ENCODE measurements at regions not wholly inside any gene's neighbourhood (a gene's known extent, or its start where the extent isn't known, plus 50 kb on each side); places are given as distances from the start of the nearest gene placed in this dataset.
"Not testable (repeated sequence)": the region's sequence is repeated elsewhere in the genome, so short reads cannot be mapped to it uniquely, and the experiment has no call there.

DNA sequence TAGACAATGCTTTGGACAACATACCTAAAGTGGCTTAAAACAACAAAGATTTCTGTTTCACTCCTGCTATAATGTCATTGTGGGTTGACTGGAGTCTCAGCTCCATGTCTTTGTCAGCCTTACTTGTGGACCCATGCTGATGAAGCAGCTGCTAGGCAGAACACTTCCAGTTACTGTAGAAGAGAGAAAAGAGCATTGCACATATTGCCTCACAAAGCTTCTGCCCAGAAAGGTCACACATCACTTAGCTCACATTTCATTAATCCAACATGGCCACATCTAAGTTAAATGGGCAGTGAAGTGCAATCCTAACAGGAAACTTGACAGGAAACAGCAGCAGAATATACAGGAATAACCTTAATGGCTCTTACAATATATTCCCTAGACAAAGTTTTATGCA is 480.5 kb upstream of the HTR1E start:
- no peak for DNase-seq

DNA sequence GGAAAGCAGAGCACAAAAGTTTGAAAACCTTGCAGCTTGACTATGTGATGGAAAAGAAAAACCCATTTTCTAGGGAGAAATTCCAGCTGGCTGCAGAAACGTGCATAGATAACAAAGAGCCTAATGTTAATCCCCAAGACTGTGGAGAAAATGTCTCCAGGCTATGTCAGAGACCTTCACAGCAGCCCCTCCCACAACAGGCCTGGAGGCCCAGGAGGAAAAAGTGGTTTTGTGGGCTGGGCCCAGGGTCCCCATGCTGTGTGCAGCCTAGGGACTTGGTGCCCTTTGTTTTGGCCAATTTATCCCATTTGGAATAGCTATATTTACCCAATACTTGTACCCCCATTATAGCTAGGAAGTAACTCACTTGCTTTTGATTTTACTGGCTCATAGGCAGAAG is 484.1 kb upstream of the HTR1E start:
- no peak for DNase-seq

DNA sequence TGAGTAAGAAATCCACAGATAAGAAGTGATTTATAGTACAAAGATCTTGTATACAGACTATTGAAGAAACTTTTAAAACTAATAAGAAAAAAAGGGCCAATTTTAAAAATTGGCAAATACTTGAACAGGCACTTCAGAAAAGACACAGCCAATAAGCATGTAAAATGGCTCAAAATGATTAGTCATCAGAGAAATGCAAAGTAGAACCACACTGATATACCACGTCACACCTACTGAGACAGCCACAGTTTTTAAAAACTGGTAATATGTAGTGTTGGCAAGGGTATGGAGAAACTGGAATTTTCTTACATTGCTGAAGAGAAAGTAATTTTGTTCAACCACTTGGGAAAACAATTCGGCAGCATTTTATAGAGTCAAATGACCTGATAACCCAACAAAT is 488.9 kb upstream of the HTR1E start:
- no peak for DNase-seq

DNA sequence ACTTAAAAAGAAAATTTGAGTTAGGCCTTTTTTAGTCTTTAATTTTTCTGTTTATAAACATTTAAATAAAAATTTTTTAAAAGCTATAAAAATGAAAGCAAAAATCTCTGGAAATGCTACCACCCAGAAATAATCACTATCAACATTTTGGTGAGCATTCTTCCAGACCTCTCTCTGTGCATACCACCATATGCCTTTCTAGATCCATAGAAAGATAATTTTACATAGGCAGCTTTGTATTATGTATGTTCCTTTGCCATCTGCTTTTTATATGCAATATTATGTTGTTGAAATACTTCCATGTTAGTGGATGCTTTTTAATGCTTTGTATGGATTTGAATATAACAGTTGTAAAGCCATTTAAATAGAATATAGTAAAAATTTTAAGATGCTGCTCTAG is 496.7 kb upstream of the HTR1E start:
- DNase-seq: no peak

DNA sequence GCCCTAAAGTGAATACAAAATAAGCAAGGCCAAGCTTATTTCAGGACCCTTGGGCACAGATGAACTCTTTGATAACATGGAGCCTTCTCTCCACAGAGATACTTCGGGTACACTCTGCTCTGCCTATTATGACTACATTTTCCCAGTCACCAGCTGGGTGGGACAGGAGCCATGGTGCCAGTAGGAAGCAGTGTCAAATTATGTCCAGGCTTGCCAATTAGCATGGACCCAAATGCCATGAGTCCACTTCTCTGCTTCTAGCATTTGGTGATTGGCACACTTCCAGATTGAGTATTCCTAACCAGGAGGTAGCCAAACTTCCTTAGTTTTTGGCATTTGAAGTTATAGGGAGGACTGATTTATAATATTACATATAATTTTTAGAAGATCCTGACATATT is 513.8 kb upstream of the HTR1E start:
- no peak for DNase-seq

DNA sequence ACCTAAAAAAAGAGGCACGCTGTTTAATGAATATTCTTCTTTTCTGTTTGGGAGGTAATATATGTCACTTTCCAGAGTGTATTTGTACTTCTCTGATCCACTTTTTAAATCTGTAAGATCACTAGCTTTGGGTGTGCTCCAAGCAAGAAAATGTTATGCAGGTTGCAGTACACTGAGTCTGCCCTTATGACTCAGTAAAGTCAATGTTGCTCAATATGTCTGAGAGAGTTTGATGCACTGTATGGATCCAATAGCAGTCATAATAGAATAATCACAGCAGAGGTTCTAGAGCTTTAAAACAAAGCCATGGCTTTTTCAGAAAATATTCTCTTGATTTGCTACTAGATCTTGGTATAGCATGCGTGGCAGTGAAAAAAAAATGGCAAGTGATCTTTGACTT is 525.3 kb upstream of the HTR1E start:
- no peak for DNase-seq

DNA sequence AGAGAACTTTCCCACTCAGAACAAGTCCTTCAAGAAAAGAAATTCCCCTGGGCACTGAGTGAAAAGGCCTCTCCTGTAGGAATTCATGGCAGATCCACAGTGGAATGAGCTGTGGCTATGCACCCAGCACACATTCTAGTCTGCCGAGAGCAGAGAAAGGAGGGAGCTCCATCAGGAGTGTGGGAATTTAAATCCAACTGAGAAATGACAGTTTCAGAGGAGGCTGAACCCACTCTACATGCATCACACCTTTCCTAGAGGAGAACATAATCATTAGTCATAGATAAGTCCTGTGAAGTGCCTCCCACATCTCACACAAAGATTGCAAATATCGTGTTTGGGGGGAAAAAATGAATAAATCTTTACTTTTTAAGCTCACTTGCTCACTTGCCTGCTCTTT is 530.2 kb upstream of the HTR1E start:
- DNase-seq: no peak

DNA sequence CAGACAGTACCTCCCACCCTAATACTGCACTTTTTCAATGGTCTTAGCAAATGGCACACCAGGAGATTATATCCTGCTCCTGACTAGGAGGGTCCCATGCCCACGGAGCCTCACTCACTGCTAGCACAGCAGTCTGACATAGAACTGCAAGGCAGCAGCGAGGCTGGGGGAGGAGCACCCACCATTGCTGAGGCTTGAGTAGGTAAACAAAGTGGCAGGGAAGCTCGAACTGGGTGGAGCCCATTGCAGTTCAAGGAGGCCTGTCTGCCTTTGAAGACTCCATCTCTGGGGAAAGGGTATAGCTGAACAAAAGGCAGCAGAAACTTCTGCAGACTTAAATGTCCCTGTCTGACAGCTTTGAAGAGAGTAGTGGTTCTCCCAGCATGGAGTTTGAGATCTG is 544.5 kb upstream of the HTR1E start:
- DNase-seq: not testable (repeated sequence)

DNA sequence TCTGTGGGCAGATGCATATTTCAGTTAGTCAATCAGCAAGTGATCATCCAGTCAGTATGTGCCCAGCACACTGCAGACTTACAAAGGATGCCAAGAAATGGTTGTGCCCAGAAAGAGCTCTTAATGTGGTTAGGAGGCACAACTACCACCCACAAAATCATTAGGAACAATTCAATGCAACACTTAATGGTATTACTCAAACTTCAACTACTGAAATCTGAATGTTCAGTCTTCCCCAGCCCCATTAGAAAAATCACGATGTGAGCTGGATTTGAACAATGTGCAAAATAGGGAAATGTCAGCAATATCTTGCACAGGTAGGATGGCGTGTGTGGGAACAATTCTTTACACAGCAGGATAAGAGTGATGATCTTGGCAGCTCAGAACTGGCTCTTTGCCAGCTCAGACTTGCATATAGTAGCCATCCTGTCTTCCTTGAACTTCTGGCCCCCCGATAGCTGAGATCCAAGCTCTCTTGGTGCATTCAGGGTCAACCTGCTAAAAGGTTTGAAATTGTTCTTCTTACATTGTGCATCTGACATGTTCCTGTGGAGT is 556.7 kb upstream of the HTR1E start:
- DNase-seq: no peak

DNA sequence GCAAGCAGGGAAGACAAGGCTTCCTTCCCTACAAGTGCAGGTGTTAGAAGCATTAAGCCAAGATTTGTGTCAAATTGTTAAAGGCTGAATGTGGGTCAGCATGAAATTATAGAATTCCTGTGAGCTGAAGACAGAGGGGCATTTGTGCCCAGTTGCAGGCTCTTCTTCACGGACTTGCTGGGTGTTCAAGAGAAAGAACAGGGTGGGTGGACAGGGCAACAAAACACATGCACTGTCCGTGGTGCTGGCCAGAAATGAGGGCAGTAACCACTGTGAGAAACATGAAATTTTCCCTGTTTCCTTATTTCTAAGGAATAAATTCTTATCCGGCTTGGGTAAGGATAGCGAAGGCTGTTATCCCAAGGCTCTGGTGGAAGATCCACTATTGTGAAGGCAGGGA is 579.5 kb upstream of the HTR1E start:
- DNase-seq: no peak

DNA sequence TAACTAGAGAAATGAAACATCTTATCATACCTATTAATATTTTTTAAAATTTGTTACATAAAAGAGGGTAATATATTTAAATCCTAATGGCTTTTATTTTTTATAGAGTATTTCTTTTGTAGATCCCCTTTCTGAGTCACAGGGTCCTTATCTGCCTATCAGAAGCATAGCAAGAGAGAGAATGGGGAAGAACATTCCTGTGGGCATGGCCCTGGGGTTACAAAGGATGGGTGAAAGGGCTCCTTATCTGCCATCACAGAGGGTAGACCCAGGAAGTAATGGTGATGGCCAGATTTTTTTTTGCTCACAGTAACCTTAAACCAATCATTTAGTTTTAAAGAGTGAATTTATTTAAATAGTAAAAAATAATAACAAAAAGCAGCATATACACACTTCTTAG is 582.1 kb upstream of the HTR1E start:
- DNase-seq: no peak

DNA sequence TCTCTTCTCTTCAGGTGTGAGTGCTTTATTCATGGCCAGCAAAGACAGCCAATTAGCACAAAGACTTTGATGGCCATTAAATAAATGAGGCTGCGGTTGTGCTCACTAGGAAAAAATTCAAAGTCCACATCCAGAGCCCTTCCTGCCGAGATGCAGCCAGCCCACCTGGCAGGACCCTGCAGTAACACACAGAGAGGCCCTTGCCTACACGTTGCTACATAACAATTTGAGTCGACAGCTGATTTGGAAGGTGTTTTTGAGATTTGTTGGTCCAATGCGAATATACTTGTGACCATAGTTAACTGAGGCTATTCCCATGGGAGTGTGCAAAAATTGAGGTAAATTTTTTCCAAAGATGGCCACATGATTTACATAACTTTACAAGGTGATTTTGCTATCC is 605.4 kb upstream of the HTR1E start:
- DNase-seq: peak; percentile 59

DNA sequence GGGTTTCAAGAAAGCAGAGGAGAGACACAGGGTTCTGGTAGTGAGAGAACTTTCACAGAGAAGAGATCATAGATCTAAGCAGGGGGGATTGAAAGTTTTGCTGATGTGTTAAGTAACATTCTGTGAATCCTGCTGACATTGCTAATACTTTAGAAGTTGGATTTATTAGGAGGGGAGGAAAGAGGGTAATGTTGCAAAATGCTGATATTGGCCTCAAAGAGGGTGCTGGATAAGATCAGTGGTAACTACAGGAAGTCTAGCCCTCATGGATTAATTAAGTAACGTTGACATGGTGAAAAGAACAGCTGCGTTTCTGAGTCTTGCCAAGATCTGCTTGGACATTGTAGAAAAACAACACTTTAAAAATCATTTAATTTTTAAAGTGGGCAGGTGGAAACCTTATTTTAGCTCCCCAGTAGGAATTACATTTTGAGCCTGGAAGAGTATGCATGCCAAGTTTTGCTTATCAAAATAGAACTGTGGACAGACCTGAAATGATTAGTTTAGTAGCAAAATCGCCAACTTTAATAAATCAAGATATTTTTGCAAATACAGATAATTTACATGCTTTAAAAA is 606.0 kb upstream of the HTR1E start:
- DNase-seq: no peak

DNA sequence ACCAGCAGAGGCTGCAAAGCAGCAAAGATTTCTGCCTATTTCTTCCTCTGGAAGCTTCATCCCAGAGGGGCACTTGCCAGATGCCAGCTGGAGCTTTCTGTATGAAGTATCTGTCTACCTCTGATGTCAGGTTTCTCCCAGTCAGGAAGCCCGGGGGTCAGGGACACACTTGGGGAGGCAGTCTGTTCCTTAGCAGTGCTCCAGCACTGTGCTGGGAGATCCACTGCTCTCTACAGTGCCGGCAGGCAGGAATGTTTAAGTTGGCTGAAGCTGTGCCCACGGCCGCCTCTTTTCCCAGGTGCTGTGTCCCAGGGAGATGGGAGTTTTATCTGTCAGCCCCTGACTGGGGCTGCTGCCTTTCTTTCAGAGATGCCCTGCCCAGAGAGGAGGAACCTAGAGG is 631.1 kb upstream of the HTR1E start:
- no peak for DNase-seq

DNA sequence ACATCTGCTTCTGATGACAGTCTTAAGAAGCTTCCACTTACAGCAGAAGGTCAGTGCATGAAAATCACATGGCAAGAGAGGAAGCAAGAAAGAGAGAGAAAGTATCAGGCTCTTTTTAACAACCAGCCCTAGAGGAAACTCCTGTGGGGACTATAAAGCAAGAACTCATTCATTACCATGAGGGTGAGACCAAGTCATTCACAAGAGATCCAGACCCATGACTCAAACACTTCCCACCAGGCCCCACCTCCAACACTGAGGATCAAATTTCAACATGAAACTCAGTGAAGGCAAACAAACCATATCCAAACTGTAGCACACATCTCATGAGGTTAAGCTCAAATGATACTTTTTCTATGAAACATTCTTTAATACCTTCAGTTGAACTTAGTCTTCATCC is 643.2 kb upstream of the SYNCRIP start:
- DNase-seq: no peak

DNA sequence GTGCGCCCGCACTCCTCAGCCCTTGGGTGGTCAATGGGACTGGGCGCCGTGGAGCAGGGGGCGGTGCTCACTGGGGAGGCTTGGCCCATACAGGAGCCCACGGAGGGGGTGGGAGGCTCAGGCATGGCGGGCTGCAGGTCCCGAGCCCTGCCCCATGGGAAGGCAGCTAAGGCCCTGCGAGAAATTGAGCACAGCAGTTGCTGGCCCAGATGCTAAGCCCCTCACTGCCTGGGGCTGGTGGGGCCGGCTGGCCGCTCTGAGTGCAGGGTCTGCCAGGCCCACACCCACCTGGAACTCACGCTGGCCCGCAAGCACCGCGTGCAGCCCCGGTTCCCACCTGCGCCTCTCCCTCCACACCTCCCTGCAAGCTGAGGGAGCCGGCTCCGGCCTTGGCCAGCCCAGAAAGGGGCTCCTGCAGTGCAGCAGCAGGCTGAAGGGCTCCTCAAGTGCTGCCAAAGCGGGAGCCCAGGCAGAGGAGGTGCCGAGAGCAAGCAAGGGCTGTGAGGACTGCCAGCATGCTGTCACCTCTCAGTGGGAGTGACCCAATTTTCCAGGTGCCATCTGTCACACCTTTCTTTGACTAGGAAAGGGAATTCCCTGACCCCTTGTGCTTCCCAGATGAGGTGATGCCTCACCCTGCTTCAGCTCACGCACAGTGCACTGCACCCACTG is 642.3 kb upstream of the SYNCRIP start:
- not testable (repeated sequence) for DNase-seq

DNA sequence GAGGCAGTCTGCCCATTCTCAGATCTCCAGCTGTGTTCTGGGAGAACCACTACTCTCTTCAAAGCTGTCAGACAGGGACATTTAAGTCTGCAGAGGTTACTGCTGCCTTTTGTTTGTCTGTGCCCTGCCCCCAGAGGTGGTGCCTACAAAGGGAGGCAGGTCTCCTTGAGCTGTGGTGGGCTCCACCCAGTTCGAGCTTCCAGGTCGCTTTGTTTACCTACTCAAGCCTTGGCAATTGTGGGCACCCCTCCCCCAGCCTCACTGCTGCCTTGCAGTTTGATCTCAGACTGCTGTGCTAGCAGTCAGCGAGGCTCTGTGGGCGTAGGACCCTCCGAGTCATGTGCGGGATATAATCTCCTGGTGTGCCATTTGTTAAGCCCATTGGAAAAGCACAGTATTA is 640.9 kb upstream of the SYNCRIP start:
- not testable (repeated sequence) for DNase-seq

DNA sequence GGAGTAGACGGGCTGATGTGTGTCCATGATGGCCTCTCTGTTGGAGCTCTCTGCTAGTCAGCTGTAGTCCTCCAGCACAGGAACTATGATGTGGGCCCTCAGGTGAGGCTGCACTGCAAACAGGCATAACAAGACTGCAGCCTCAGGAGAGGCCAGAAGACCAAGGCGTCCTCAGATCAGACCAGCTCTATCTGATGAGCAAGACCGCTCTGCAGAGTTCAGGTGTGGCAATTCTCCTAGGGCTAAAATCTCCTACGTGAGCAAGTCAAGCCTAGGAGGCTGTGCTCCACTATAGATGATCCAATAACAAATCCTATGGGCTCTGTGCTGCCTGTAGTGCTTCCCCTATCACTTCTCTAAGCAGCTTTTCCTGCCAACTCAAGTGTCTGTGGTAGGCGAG is 633.4 kb upstream of the SYNCRIP start:
- no peak for DNase-seq

DNA sequence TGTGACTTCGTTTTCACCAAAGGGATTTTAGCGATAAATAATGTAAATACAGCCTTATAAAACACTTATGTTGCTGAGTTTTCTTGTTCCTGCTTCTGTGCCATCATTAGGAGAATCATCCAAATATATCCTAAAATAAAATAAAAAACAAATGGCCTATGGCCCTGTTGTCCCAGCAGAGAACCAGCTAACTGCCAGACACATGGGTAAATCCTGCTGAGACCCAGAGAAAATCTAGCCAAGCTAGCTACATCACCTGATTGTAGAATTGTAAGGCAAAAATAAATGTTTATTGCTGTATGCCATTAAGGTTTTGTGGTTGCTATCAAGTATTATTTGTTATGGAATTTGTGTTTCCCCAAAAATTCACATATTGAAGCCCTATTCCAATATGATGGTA is 631.2 kb upstream of the SYNCRIP start:
- no peak for DNase-seq

DNA sequence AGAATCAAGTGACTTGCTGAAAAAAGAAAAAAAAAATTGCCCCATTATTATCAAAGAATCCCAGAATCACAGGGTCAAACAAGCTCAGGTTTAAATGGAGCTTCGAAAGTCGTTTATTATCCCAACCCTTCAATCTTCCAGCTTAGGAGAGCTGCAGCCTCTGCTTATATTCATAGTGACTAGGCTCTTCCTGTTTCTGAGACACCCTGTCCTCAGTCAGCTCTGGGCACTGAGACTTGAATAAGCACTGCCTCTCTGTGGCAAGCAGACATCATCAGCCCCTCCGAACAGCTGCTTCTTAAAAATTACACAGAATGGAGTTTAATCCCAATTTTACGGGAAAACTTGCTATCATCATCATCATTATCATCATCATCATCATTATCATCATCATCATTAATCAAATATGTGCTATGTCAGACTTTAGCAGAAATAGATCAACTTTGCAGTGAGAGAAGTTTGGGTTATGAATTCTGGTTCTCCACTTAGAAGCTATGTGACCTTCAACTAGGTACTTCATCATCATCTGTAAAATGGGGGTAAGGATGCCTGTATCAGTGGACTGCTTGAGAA is 614.0 kb upstream of the SYNCRIP start:
- no peak for DNase-seq

DNA sequence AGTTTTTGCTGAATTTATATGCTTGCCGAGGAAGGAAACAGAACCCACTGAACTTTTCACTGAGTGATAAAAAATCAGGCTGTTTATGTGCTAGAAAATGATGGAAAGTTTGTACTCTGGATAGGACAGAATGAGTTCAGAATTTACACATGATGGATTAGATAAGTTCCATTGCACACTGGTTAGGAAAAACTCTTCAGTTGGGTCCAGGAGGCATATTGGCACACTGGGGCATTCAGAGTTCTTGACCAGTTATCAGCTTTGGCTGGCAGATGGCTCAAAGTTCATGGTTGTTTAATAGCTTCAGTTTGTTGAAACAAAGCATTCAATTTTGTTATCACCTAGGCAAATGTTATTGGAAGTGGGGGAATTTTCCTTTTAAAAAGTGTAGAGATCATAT is 613.3 kb upstream of the SYNCRIP start:
- no peak for DNase-seq

DNA sequence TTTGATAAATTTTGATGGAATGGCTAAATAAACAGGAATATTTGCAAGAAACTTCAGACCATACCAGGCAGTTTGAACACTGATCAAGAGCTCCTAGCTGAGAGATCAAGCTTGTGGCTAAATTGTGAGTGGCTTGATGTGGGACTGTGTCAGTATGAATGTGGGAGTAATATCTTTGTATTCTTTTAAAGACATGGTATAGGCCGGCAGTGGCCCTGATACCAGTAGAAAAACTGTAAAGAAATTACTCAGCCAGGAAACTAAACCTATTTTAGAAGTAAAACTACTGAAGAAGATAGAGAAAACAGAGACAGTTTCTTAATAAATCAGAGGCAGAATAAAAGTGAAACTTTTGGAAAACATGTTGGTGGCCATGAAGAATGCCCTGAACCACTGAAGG is 608.4 kb upstream of the SYNCRIP start:
- DNase-seq: no peak

DNA sequence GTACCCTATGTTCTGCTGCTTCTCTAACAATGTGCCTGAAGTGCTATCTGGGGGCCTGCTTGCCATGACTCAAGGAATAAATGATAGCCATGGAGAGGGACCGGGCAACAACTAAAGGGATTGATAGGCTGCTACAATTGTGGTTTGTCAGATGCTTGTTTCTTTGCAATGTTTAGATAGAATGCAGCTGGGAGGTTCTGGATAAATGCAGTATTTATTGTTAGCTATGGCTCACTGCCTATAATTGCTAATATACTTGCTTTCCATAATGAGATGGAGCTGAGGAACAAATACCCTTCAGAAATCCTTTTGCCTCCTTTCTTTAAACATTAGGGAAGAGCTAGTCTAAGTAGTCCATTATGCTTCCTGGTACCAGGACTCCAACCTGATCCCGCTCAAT is 575.2 kb upstream of the SYNCRIP start:
- no peak for DNase-seq

DNA sequence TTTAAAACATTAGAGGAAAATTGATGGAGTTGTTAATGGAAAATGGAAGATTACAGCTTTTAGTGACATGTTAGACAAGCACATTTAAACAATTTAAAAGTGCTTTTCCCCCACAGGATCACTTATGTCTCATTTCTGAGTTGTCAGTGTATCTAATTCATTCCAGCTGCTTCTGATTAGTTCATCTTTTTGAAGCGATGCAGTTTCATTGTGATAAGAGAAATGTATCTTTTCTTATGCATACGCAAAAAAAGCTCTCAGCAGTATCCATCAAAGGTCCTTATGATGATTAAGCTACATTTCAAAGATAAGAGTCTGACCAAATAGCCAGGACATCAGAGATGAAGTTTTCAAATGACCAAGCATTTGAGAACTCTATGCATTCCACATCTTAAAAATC is 572.6 kb upstream of the SYNCRIP start:
- no peak for DNase-seq

DNA sequence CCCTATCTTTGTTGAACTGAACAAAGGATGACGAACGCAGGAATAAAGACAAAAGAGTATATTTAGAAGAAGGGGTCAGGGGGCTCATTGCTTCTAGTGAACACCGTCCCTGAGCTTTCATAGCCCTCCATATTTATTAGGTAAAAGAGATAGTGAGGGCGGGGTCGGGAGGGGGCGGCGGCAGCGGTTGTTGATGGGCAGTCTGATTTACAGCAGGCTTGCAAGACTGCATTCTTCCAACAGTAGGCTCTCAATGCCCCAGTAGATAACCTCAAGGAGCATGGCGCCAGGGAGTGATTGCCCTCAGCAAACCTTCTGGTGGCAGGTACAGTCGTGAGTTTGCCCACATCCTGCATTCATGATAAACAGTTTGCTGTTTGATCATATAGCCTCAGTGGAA is 563.3 kb upstream of the SYNCRIP start:
- no peak for DNase-seq

Data from NCI-H526 treated with DMSO at 0.1 percent for 48 hours (cell line).